ENCODE measurements at regions not wholly inside any gene's neighbourhood (a gene's known extent, or its start where the extent isn't known, plus 50 kb on each side); places are given as distances from the start of the nearest gene placed in this dataset.

DNA sequence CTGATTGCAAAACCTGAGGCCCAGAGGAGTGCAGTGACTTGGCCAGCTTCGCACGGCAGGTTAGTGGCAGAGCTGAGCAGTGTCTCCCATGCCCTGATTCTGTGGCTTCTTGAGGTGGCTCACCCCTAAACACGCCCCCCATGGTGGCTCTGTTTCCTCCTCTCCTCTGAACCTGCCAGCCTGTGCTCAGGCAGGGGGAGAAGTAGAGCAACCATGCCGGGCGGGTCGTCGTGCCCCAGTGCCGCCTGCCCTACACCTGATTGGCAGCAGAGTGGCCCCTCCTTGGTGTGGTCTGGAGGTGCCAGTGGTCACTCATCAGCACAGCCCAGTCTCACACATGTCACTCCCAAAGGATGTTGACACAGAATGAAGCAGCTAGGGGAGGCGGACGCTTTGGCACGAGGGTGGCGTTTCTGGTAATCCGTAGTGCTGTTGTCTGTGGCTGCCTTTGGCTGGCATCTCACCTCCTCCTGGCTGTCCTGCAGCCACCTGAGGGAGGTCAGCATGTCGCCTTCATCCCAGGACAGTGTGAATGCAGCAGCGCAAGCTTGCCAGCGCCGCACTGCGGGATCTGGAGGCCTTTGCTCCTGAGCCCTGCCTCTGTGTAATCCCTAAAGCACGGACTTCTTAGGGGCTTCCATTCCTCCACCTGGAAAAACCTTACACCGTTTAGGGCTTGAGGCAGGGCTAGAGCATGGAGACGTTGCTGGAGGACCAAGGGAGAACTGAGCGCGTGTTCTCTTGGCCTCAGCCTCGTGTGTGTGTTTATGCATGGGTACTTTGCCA lies 294.7 kb downstream of the SEC14L1 start:
- Histone ChIP-seq H3K4me1 (peaks cover 24 to 50% of the 10 kb centered on the region in 2 donors), H3K27me3 (no peaks in the 10 kb centered on the region), H3K36me3 (no peaks in the 10 kb centered on the region), H3K9me3 (no peaks in the 10 kb centered on the region), H3K27ac (peak overlapping the region; percentile 41 to 71), H3K4me3 (no peak overlapping the region)
- TF ChIP-seq POLR2A (IDR thresholded peaks at IDR 0.05), result no peak
- TF ChIP-seq, protein P1, sequence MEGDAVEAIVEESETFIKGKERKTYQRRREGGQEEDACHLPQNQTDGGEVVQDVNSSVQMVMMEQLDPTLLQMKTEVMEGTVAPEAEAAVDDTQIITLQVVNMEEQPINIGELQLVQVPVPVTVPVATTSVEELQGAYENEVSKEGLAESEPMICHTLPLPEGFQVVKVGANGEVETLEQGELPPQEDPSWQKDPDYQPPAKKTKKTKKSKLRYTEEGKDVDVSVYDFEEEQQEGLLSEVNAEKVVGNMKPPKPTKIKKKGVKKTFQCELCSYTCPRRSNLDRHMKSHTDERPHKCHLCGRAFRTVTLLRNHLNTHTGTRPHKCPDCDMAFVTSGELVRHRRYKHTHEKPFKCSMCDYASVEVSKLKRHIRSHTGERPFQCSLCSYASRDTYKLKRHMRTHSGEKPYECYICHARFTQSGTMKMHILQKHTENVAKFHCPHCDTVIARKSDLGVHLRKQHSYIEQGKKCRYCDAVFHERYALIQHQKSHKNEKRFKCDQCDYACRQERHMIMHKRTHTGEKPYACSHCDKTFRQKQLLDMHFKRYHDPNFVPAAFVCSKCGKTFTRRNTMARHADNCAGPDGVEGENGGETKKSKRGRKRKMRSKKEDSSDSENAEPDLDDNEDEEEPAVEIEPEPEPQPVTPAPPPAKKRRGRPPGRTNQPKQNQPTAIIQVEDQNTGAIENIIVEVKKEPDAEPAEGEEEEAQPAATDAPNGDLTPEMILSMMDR (IDR thresholded peaks at IDR 0.05), result no peak
- intact Hi-C loops (cut with DNase I; ENCODE audit: low total_unique reads), result no loop called here
- no peak for DNase-seq

DNA sequence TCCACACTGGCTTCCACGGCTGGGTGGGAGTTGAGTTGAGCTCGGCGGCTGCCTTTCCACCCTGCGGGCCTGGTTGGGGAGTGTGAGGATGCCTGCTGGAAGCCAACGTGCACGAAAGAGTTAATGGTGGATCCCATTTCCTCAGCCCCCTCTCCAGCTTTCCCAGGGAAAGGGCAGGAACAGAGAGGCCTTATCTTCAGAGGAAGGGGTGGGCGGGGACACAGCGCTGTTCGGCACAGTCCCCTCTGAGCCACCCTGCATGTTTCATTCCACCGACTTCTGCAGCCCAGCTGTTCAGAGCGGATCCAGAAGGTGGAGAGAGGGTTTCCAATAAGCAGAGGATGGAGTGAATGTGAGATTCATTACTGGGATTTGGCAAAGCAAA lies 295.3 kb downstream of the SEC14L1 start:
- Histone ChIP-seq H3K27ac (peak overlapping the region; percentile 41 to 71), H3K36me3 (no peaks in the 10 kb centered on the region), H3K4me3 (no peak overlapping the region), H3K4me1 (peaks cover 22 to 54% of the 10 kb centered on the region in 2 donors), H3K9me3 (no peaks in the 10 kb centered on the region), H3K27me3 (no peaks in the 10 kb centered on the region)
- intact Hi-C loops (cut with DNase I; ENCODE audit: low total_unique reads), result no loop called here
- TF ChIP-seq, protein P1 (IDR thresholded peaks at IDR 0.05), result no peak
- no peak for TF ChIP-seq POLR2A (IDR thresholded peaks at IDR 0.05)
- peak in 1 of 2 donors; percentile 50 for DNase-seq

DNA sequence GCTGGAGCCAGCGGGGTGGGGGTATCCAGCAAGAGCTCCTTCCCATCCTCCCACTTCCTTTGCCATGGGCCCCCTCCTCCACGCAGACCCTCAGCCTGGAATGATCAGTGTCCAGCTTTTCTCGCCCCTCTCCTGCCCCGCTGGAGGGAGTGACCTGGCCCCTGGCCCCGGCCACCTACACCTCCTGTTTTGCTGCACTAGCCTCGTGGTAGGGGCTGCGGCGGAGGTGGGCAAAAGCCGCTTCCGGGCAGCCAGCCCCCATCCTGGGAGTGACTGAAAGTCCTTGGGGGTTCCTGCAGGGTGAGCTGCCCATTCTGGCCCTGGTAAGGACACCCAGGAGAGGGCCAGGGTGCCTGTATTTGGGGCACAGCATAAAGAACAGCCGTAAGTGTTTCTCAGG lies 295.7 kb downstream of the SEC14L1 start:
- TF ChIP-seq, protein P1 (IDR thresholded peaks at IDR 0.05), result no peak
- no peak for TF ChIP-seq POLR2A (IDR thresholded peaks at IDR 0.05)
- no peaks in the 10 kb centered on the region for H3K36me3 ChIP-seq
- peaks cover 22 to 54% of the 10 kb centered on the region in 2 donors for H3K4me1 ChIP-seq
- no peak overlapping the region for H3K4me3 ChIP-seq
- DNase-seq, result no peak
- H3K27me3 ChIP-seq, result no peaks in the 10 kb centered on the region
- no peaks in the 10 kb centered on the region for H3K9me3 ChIP-seq
- intact Hi-C loops (cut with DNase I; ENCODE audit: low total_unique reads), result no loop called here
- peak overlapping the region; percentile 41 to 71 for H3K27ac ChIP-seq

DNA sequence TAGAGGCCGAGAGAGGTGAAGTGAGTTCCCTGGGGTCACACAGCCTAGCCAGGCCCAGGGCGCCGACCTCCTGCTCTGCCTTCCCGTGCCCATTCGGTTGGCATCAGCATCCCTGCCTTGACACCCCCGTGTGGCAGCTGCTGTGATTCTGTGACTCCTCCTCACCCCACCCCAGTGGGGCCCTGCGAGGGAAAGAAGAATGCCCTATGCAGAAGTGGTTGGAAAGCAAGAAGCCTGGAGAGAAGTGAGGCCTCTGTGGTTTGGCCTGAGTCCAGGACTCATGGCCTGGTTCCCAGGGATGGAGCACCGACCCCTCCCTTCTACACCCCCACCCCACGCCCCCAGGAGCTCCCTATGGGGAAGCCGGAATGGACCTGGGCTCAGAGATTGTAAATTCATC lies 296.2 kb downstream of the SEC14L1 start:
- no peaks in the 10 kb centered on the region for H3K36me3 ChIP-seq
- H3K27me3 ChIP-seq, result no peaks in the 10 kb centered on the region
- intact Hi-C loops (cut with DNase I; ENCODE audit: low total_unique reads), result no loop called here
- peaks cover 22 to 54% of the 10 kb centered on the region in 2 donors for H3K4me1 ChIP-seq
- H3K27ac ChIP-seq, result peak overlapping the region; percentile 41 to 71
- TF ChIP-seq, protein P1 (IDR thresholded peaks at IDR 0.05), result no peak
- TF ChIP-seq POLR2A (IDR thresholded peaks at IDR 0.05), result no peak
- no peak overlapping the region for H3K4me3 ChIP-seq
- no peaks in the 10 kb centered on the region for H3K9me3 ChIP-seq
- peak in 1 of 2 donors; percentile 68 for DNase-seq

DNA sequence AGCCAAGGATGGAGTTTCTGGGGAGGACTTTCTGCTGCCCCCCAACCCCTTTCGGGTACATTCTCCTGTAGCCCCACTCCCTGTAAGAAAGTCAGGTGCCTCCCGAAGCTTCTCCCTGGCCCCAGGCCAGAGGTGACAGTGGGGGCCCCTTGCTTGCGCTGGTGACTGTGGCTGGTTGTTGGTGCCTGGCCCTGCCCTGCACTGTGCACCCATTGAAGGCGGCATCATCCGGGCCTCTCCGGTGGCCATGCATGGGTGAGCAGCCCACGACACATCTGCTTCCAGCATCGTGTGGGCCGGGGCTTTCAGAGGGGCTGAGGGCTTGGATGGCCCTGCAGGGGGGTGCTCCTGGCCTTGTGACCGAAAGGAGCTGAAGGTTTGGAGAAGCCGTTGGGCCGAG lies 297.0 kb downstream of the SEC14L1 start:
- Histone ChIP-seq H3K36me3 (no peaks in the 10 kb centered on the region), H3K27ac (peak overlapping the region; percentile 41 to 71), H3K4me1 (peaks cover 22 to 54% of the 10 kb centered on the region in 2 donors), H3K9me3 (no peaks in the 10 kb centered on the region), H3K27me3 (no peaks in the 10 kb centered on the region), H3K4me3 (no peak overlapping the region)
- TF ChIP-seq, protein P1 (IDR thresholded peaks at IDR 0.05), result no peak
- no peak for TF ChIP-seq POLR2A (IDR thresholded peaks at IDR 0.05)
- DNase-seq, result no peak
- intact Hi-C loops (cut with DNase I; ENCODE audit: low total_unique reads), result no loop called here
